H1 (cell line): ENCODE measurements at regions not wholly inside any gene's neighbourhood (a gene's known extent, or its start where the extent isn't known, plus 50 kb on each side); places are given as distances from the start of the nearest gene placed in this dataset.

Experiments used
- CTCF ChIA-PET: fragments of 300-600 bp; sonication (Branson Sonifier 250); formaldehyde crosslinking; loops from one replicate; lab custom pipeline; 2021; ENCODE audit not compliant: partially characterized antibody; lab: Charles Lee
- POLR2A ChIA-PET: fragments of 300-600 bp; sonication (Branson Sonifier 250); formaldehyde crosslinking; loops from one replicate; lab custom pipeline; 2021; ENCODE audit warnings: inconsistent platforms; ENCODE audit not compliant: partially characterized antibody; lab: Charles Lee
- DNase-seq, 2 experiments: peaks; one replicate each; pipeline versions ENCODE4 v3.0.0 to v3.0.0-alpha.2; 2010 to 2022; ENCODE audit warnings: low spot score in 2 of 2, low read depth in 1 of 2, mixed read lengths in 1 of 2
- FAIRE-seq: peaks from 2 replicates; lab custom pipeline; 2011; peaks lifted over from hg19 to GRCh38; lab: Jason Lieb, UNC
- H2AFZ ChIP-seq: 2 replicates; pipeline ENCODE4 v1.8.1; 2012; ENCODE audit warnings: low read length, inconsistent platforms
- H2AK5ac ChIP-seq: 2 replicates; pipeline ENCODE4 v1.6.1; 2013; ENCODE audit warnings: low read depth, low read length
- H2BK120ac ChIP-seq: replicated peaks from 2 replicates; pipeline ENCODE3; 2013; ENCODE audit warnings: low read depth, low read length, inconsistent platforms
- H2BK12ac ChIP-seq: 2 replicates; pipeline ENCODE4 v1.6.1; 2013; ENCODE audit warnings: low read depth, low read length
- H2BK15ac ChIP-seq: 2 replicates; pipeline ENCODE4 v1.6.1; 2013; ENCODE audit warnings: low read length
- H2BK20ac ChIP-seq: 2 replicates; pipeline ENCODE4 v1.6.1; 2013; ENCODE audit warnings: low read length
- H2BK5ac ChIP-seq: 2 replicates; pipeline ENCODE4 v1.6.1; 2013; ENCODE audit warnings: low read depth, low read length
- H3K14ac ChIP-seq: 2 replicates; pipeline ENCODE4 v1.6.1; 2013; ENCODE audit warnings: inconsistent platforms; ENCODE audit not compliant: insufficient read length
- H3K18ac ChIP-seq: 2 replicates; pipeline ENCODE4 v1.6.1; 2013; ENCODE audit warnings: low read length; ENCODE audit errors: extremely low read depth
- H3K23ac ChIP-seq: 2 replicates; pipeline ENCODE4 v1.6.1; 2013; ENCODE audit warnings: inconsistent platforms; ENCODE audit not compliant: insufficient read length
- H3K23me2 ChIP-seq: 2 replicates; pipeline ENCODE4 v1.6.1; 2013; ENCODE audit warnings: low read depth, low read length
- H3K27ac ChIP-seq: 2 replicates; pipeline ENCODE4 v1.6.1; 2011; ENCODE audit warnings: low read depth, low read length, inconsistent platforms
- H3K27me3 ChIP-seq, 4 experiments: replicated peaks in 1 of 4; 1 replicate in 1 of 4; 2 replicates in 3 of 4; pipeline versions ENCODE4 v1.6.1 to v1.8.1; 2011 to 2013; ENCODE audit warnings: low read length in 3 of 4, mild to moderate bottlenecking in 3 of 4, inconsistent platforms in 2 of 4, mixed read lengths in 2 of 4, moderate library complexity in 1 of 4; ENCODE audit not compliant: control insufficient read depth in 3 of 4, insufficient read depth in 3 of 4; ENCODE audit errors: extremely low read depth in 1 of 4
- H3K36me3 ChIP-seq, 4 experiments: 2 replicates each; pipeline versions ENCODE4 v1.6.1 to v1.8.1; 2011 to 2013; ENCODE audit warnings: mild to moderate bottlenecking in 4 of 4, low read length in 3 of 4, moderate library complexity in 2 of 4, control low read depth in 1 of 4, inconsistent platforms in 1 of 4; ENCODE audit not compliant: insufficient read depth in 4 of 4, control insufficient read depth in 2 of 4
- H3K4ac ChIP-seq: replicated peaks from 2 replicates; pipeline ENCODE3; 2013; ENCODE audit warnings: low read length, low read depth, mixed read lengths, inconsistent platforms; ENCODE audit not compliant: insufficient read length
- H3K4me1 ChIP-seq, 4 experiments: replicated peaks in 1 of 4; 1 replicate in 1 of 4; 2 replicates in 3 of 4; pipeline versions ENCODE4 v1.6.1 to v1.8.1; 2011 to 2013; ENCODE audit warnings: low read length in 3 of 4, inconsistent platforms in 2 of 4, mixed read lengths in 1 of 4; ENCODE audit not compliant: insufficient read depth in 4 of 4, control insufficient read depth in 3 of 4
- H3K4me2 ChIP-seq, 2 experiments: 2 replicates each; pipeline versions ENCODE4 v1.6.1 to v1.8.1; 2011 to 2013; ENCODE audit warnings: low read depth in 2 of 2, low read length in 2 of 2, control low read depth in 1 of 2, inconsistent platforms in 1 of 2, mild to moderate bottlenecking in 1 of 2; ENCODE audit not compliant: insufficient read depth in 1 of 2
- H3K4me3 ChIP-seq, 4 experiments: fragments of 200-600, 300-600 bp in 1 of 4; sonication (generic), shearing (Covaris generic), sonication (Bioruptor Twin) in 1 of 4; 2 replicates each; pipeline versions ENCODE4 v1.5.1 to v1.8.1; 2011 to 2016; ENCODE audit warnings: low read length in 4 of 4, low read depth in 3 of 4, control low read depth in 2 of 4, inconsistent platforms in 2 of 4, mild to moderate bottlenecking in 2 of 4, mixed read lengths in 1 of 4, moderate library complexity in 1 of 4; ENCODE audit not compliant: insufficient read depth in 2 of 4; ENCODE audit errors: extremely low read depth in 1 of 4
- H3K56ac ChIP-seq: replicated peaks from 2 replicates; pipeline ENCODE3; 2013; ENCODE audit warnings: low read depth, mild to moderate bottlenecking, mixed read lengths, low read length, inconsistent platforms; ENCODE audit not compliant: insufficient read length
- H3K79me1 ChIP-seq: 2 replicates; pipeline ENCODE4 v1.6.1; 2013; ENCODE audit warnings: low read depth, low read length, control low read depth
- H3K79me2 ChIP-seq, 2 experiments: 2 replicates each; pipeline versions ENCODE4 v1.6.1 to v1.8.1; 2012 to 2013; ENCODE audit warnings: low read length in 2 of 2, mild to moderate bottlenecking in 2 of 2, inconsistent platforms in 1 of 2; ENCODE audit not compliant: insufficient read depth in 2 of 2, control insufficient read depth in 1 of 2
- H3K9ac ChIP-seq, 4 experiments: replicated peaks in 1 of 4; 1 replicate in 1 of 4; 2 replicates in 3 of 4; pipeline versions ENCODE4 v1.6.1 to v1.8.1; 2011 to 2013; ENCODE audit warnings: low read depth in 3 of 4, low read length in 3 of 4, control low read depth in 2 of 4, mild to moderate bottlenecking in 2 of 4, moderate library complexity in 2 of 4, inconsistent platforms in 1 of 4; ENCODE audit errors: extremely low read depth in 1 of 4
- H3K9me3 ChIP-seq, 2 experiments: 2 replicates each; pipeline versions ENCODE4 v1.6.1 to v1.8.1; 2012 to 2013; ENCODE audit warnings: mild to moderate bottlenecking in 2 of 2, moderate library complexity in 2 of 2, control low read depth in 1 of 2, inconsistent platforms in 1 of 2, low read depth in 1 of 2, low read length in 1 of 2, mixed read lengths in 1 of 2; ENCODE audit not compliant: insufficient read depth in 2 of 2
- H4K20me1 ChIP-seq, 2 experiments: replicated peaks in 1 of 2; 2 replicates each; pipeline versions ENCODE3 to v1.8.1; 2011 to 2013; ENCODE audit warnings: inconsistent platforms in 2 of 2, low read length in 2 of 2, mild to moderate bottlenecking in 1 of 2; ENCODE audit not compliant: insufficient read depth in 2 of 2, control insufficient read depth in 1 of 2
- H4K5ac ChIP-seq: 2 replicates; pipeline ENCODE4 v1.6.1; 2013; ENCODE audit warnings: low read length, low read depth, mixed read lengths, inconsistent platforms; ENCODE audit not compliant: insufficient read length
- H4K8ac ChIP-seq: 2 replicates; pipeline ENCODE4 v1.8.0; 2013; ENCODE audit warnings: mild to moderate bottlenecking, moderate library complexity, low read length, inconsistent platforms; ENCODE audit not compliant: insufficient read depth; ENCODE audit errors: extremely low read depth
- H4K91ac ChIP-seq: replicated peaks from 2 replicates; pipeline ENCODE3; 2013; ENCODE audit warnings: low read length, mixed read lengths, inconsistent platforms; ENCODE audit not compliant: insufficient read length
- CTCF ChIP-seq, 3 experiments: IDR thresholded peaks; 1 replicate in 2 of 3; 2 replicates in 1 of 3; pipeline versions ENCODE4 v1.5.1 to v1.6.1; 2011; ENCODE audit warnings: low read length in 3 of 3, mild to moderate bottlenecking in 3 of 3, inconsistent platforms in 2 of 3, low read depth in 1 of 3, moderate library complexity in 1 of 3; ENCODE audit not compliant: insufficient read depth in 1 of 3; ENCODE audit errors: control extremely low read depth in 1 of 3
- KDM5A ChIP-seq: fragments of 200-600 bp; IDR thresholded peaks from 2 replicates; pipeline ENCODE4 v1.7.1; 2012; ENCODE audit warnings: mild to moderate bottlenecking, low read length, inconsistent platforms, mixed read lengths
- RBBP5 ChIP-seq: IDR thresholded peaks from 2 replicates; pipeline ENCODE4 v1.7.1; 2012; ENCODE audit warnings: low read depth, mild to moderate bottlenecking, inconsistent platforms, low read length, moderate library complexity, borderline replicate concordance
- RNF2 ChIP-seq: fragments of 200-900, 300-1000 bp; sonication (generic); IDR thresholded peaks from 2 replicates; pipeline ENCODE4 v1.7.1; 2016; ENCODE audit warnings: borderline replicate concordance, low read depth, mild to moderate bottlenecking, antibody characterized with exemption, low read length; ENCODE audit not compliant: poor library complexity, severe bottlenecking; ENCODE audit errors: missing control alignments
- SUZ12 ChIP-seq: fragments of 200-600 bp; sonication (generic); IDR thresholded peaks from 2 replicates; pipeline ENCODE4 v1.6.1; 2012; ENCODE audit warnings: mild to moderate bottlenecking, inconsistent platforms, low read length, moderate library complexity, mixed read lengths
- USF2 ChIP-seq: IDR thresholded peaks from 2 replicates; pipeline ENCODE4 v1.6.1; 2011; ENCODE audit warnings: low read length, improper control_type of control experiment
- YY1 ChIP-seq: IDR thresholded peaks from 2 replicates; pipeline ENCODE4 v1.6.1; 2011; ENCODE audit warnings: low read depth, mild to moderate bottlenecking, low read length
- ZNF274 ChIP-seq: IDR thresholded peaks from 2 replicates; pipeline ENCODE4 v1.7.0; 2012; ENCODE audit warnings: low read length, borderline replicate concordance; ENCODE audit errors: extremely low read depth
- WGBS, 2 experiments: shearing (Covaris generic) in 1 of 2; methylation state at CpG; one replicate each; pipeline versions ENCODE4 v1.1.6 to v1.1.7; 2013 to 2015; ENCODE audit warnings: low lambda C conversion rate in 2 of 2, mixed read lengths in 2 of 2, inconsistent platforms in 1 of 2, low coverage in 1 of 2, missing lambda C conversion rate in 1 of 2; ENCODE audit not compliant: insufficient replicate concordance in 2 of 2, insufficient coverage in 1 of 2, insufficient read length in 1 of 2; ENCODE audit errors: extremely low coverage in 1 of 2, missing lambda C conversion rate in 1 of 2; 5-methylcytosine and 5-hydroxymethylcytosine counted together

- WGBS, 2 experiments: 88% methylated on average over 1 of the region's 1 CpG; no CpG with 5 or more reads in 1 of the 2 experiments
- Histone ChIP-seq H4K91ac (no peak overlapping the region), H3K36me3 (no peaks in the 10 kb centered on the region), H4K20me1 (no peaks in the 10 kb centered on the region), H2BK15ac (no peak overlapping the region), H3K14ac (no peak overlapping the region), H4K5ac (no peak overlapping the region), H2BK5ac (no peak overlapping the region), H3K27ac (no peak overlapping the region), H3K4me3 (no peak overlapping the region), H2AFZ (no peak overlapping the region), H2BK120ac (no peak overlapping the region), H2BK12ac (no peak overlapping the region), H2AK5ac (no peak overlapping the region), H3K4me2 (no peak overlapping the region), H3K18ac (no peak overlapping the region), H3K4me1 (no peaks in the 10 kb centered on the region), H3K9me3 (no peaks in the 10 kb centered on the region), H3K79me2 (no peaks in the 10 kb centered on the region), H3K9ac (no peak overlapping the region), H3K23me2 (no peaks in the 10 kb centered on the region; the same call in 1 of the 2 replicates), H3K4ac (no peak overlapping the region), H2BK20ac (no peak overlapping the region), H3K79me1 (no peaks in the 10 kb centered on the region), H3K27me3 (no peaks in the 10 kb centered on the region), H3K23ac (no peak overlapping the region), H4K8ac (no peak overlapping the region), H3K56ac (no peak overlapping the region)
- DNase-seq (no peak), FAIRE-seq (no peak)
- ChIA-PET POLR2A (no interaction called here), CTCF (interaction anchor here (1.6 kb wide), 1 partner anchor 10 kb away, joined by 5 read pairs; no protein-coding TSS in a partner anchor)
- TF ChIP-seq RBBP5 (no peak), YY1 (no peak), CTCF (IDR thresholded peaks at IDR 0.05; ENCODE audit: control extremely low read depth in 1 of 3, insufficient read depth in 1 of 3, low read depth in 1 of 3, low read length in 3 of 3) (no peak), RNF2 (no peak), KDM5A (no peak), SUZ12 (no peak), ZNF274 (no peak), USF2 (no peak)
Observed at GRCh38 chr6:54535568-54535967, 227.3 kb downstream of the TINAG start.
